Activated CD4-positive, alpha-beta T cell treated with anti-CD3 and anti-CD28 coated beads, Interleukin-2, amount 50 U/mL, for 48 hours (primary cell): ENCODE measurements at regions not wholly inside any gene's neighbourhood (a gene's known extent, or its start where the extent isn't known, plus 50 kb on each side); places are given as distances from the start of the nearest gene placed in this dataset.
"Not testable (repeated sequence)": the region's sequence is repeated elsewhere in the genome, so short reads cannot be mapped to it uniquely, and the experiment has no call there.

Experiments
- DNase-seq, 2 experiments: peaks; one replicate each; pipeline ENCODE4 v3.0.0-alpha.2; 2020

- no peak for DNase-seq
These were observed 797.3 kb downstream of the BCL11A start for GRCh38 chr2:59756150-59756549.

- no peak for DNase-seq
These were observed 799.3 kb downstream of the BCL11A start for GRCh38 chr2:59754011-59754735.

DNA sequence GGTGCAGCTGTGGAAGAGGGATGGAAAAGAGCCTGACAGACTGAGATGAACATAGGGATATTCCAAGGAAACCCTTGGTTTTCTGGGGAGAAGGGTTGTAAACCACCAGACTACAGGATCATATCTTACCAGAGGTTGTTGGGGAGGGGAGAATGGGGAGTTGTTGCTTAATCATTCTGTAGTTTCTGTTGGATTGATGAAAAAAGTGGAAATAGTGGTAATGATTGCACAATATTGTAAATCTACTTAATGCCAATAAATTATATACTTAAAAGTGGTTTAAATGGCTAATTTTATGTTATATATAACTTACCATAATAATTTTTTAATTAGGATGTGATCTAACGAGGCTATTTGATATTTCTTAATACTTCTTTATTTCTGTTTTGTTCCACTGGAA lies 800.9 kb downstream of the BCL11A start:
- no peak for DNase-seq

DNA sequence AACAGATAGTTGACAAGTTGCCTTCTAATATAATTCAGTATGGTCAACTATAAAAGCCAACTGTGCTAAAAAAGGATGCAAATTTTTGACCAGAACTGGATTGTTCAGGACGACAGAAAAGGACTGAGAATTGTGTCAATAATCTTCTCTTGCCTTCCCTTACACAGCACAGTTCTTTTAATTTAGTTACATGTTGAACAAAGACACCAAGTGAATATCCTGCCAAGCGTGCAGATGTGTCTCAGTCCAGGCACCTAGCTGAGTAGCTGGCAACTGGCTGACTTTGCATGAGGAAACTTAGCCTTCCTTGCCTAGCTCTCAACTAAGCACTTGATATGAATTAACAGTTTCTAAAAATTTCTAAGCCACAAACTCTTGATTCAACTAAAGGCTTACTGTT lies 801.4 kb downstream of the BCL11A start:
- no peak for DNase-seq

DNA sequence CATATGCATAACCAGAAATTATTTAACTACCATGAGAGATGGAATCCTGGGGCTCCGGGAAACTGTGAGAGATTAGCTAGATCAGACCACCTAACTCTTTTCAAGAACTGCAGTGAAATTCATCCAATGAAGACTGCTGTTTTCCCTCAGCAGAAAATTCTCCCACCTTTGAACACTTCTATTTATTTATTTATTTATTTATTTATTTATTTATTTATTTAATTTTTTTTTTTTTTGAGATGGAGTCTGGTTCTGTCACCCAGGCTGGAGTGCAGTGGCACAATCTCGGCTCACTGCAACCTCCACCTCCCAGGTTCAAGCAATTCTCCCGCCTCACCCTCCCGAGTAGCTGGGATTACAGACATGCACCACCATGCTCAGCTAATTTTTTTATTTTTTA lies 802.2 kb downstream of the BCL11A start:
- DNase-seq = not testable (repeated sequence)

- DNase-seq = no peak
These were observed 807.2 kb downstream of the BCL11A start for GRCh38 chr2:59746291-59746690.

GRCh38 chr2:59745085-59745484 lies 808.4 kb downstream of the BCL11A start:
- DNase-seq = no peak

DNA sequence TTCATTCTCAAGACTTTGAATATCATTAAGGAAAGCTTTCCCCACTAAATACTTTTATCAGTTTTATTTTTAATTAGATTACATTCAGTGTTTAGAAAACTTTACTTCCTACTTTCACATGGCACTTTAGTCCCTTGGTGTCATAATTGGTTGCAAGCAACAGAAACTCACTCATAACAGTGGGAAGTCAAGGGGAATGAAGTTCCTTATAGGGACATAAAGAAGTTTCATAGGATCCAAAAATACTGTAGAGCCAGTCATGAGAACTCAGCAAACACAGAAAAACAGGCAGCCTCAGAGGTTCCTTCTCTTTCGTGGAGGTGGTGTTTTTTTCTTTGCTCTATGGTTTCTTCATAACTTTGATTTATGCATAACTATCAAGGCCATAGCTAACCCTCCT lies 809.0 kb downstream of the BCL11A start:
- no peak for DNase-seq

DNA sequence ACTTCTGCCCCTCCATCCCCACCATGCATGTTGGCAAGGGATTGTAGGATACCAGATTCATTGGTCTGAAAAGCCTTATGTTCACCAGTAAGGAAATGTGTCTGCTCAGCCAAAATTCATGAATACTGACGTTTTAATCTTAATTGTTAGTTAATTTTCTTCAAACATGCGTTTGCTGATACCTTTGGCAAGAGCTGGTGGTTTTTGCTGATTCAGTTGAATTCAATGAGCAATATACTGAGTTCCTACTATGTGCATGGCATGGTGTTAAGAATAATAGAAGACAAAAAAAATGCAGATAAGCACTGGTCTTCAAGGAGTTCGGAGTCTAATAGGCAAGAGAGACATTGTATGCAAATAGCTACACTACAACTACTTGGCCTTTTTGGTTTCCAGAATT lies 811.6 kb downstream of the BCL11A start:
- DNase-seq = no peak

GRCh38 chr2:59739166-59739565 lies 814.3 kb downstream of the BCL11A start:
- DNase-seq = no peak

GRCh38 chr2:59737299-59737698 lies 816.2 kb downstream of the BCL11A start:
- no peak for DNase-seq

DNA sequence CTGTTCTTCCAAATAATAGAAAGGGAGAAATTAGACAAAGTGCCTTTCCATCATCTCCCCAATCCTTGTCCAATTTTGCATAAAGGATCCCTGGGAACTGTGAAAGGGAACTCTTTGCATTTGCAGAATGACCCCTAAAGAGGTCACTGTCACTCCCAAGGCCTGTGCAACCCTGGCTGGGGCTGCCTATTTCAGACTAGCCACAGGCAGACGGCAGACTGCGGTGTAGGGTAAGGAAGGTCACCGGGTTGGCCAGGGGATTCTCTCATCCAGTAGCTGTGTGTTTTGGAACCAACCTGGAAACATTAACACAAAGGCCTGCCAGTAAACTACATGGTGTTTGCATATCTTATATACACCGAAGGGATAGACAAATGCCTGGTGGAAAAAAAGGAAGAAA lies 818.7 kb downstream of the BCL11A start:
- no peak for DNase-seq

DNA sequence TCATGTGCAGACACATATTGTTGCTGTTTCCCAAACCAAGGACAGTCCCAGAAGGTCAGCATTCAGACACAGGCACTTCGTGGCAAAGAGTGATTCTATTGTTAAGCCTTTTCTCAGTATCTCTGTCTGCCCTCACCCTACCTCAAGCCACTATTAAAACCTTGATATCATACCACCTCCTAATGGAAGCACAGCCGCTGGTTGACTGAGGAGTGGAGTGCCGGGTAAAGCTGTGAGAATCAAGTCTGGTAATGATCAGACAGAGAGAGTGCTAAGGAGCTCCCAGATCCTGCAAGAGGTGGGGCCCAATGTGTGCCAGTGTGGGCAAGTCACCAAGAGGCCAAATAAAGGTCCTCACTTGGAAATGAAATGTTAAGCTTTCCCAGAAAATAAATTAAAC lies 819.5 kb downstream of the BCL11A start:
- no peak for DNase-seq

DNA sequence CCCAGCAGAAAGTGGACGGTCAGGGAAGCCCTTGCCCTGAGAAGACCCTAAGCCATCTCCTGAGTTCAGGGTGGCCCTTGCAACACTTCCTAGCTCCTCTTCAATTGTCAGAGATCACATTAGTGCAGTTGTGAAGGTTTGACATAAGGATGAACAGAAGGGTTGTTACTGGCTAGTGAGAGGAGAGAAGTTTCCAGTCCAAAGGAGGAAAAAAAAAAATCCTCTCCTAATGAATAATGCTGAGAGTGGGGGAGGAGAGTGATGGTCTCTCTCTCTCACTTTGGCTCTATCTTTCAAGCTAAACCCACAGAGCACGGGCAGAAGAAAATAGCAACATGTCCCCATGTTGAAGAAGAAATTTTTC lies 819.9 kb downstream of the BCL11A start:
- DNase-seq = no peak

GRCh38 chr2:59732871-59733566 lies 820.4 kb downstream of the BCL11A start:
- no peak for DNase-seq

GRCh38 chr2:59727121-59727590 lies 826.3 kb downstream of the BCL11A start:
- no peak for DNase-seq

DNA sequence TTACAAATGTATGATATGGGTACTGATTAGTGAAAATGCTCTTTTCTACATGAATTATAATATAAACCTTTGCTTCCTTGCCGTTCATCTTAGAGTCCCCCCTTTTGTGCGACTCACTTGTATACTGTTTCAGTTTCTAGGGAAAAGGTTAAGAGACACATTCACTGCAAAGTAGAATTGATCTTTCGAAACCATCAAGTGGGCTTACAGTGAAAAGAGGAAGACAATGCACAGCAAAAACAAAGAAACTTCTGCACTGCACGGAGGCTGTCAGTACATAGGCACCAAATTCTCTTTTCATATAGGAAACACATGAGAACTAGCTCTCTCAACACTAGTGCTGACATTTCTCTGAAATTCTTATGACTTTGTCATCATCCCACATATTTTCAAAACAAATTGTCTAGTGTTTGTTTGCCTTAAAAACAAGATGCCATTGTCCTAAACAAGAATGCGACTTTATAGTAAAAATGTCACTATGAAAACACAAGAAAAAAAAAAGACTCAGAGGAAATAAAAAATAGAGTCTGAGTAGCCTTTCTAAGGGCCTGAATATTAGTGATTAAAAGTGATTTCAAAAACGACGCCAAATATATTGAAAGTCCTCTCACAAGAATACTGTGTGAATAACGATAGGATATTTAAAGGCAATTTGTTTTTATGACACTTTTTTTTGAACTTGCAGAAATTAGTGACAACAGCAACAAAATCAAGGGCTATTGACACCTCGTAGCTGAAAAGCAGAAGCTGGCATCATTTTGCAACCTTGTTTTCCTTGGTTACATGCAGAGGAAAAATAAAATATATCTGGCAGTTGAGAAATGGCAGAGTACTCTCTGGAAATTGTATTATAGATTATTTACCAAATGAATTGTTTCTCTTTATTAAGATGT lies 827.0 kb downstream of the BCL11A start:
- no peak for DNase-seq

GRCh38 chr2:59724746-59725145 lies 828.7 kb downstream of the BCL11A start:
- DNase-seq = no peak

DNA sequence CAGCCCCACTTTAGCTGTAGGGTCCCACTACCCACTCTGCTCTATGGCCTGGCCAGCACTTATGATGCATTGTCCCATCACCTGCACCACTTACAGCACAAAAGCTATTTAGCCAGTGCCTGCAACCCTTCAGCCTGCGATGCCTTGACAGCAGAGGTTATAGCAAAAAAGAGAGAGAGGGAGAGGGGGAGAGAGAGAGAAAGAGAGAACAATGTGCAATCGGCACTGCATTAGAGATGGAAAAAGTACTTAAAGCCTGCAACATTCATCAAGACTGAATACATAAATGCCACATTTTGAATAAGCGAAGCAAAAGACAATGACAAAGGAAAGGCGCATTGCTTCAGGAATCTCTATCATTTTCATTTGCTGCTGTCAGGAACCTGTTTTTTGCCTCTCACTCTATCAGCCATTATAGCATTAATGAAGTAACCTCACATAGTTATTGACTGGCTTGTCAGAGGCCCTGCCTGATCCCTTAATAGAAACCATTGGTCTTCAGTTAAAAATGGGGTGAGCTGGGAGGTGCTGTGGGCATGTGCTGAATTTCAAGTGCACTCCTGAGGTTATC lies 833.1 kb downstream of the BCL11A start:
- no peak for DNase-seq

DNA sequence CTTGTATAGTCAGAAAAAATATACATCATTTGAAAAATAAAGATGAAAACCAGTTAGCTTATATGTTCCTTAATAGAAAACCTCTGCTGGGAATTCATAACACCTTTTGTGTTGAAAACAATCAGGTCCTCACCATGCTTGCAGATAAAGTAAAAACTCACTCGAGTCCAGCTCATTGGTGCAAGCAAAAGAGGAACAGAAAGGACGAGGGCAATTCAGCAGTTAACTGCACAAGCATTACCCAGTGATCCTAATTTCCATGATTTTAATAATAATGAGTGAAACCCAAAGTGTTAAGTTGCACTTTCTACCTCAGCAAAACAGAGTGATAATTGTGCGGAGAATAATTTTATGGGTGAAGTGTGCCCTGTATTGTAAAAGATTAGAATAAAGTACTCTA lies 839.9 kb downstream of the BCL11A start:
- no peak for DNase-seq

GRCh38 chr2:59711121-59711520 lies 842.3 kb downstream of the BCL11A start:
- no peak for DNase-seq

- no peak for DNase-seq
These were observed 846.7 kb downstream of the BCL11A start for GRCh38 chr2:59706729-59707128.

GRCh38 chr2:59703796-59704195 lies 849.7 kb downstream of the BCL11A start:
- no peak for DNase-seq
